ENCODE measurements at regions not wholly inside any gene's neighbourhood (a gene's known extent, or its start where the extent isn't known, plus 50 kb on each side); places are given as distances from the start of the nearest gene placed in this dataset.
"Not testable (repeated sequence)": the region's sequence is repeated elsewhere in the genome, so short reads cannot be mapped to it uniquely, and the experiment has no call there.

- TF ChIP-seq ZNF17 (CRISPR knock-in tag; IDR thresholded peaks at IDR 0.05) (no peak), HMGXB4 (CRISPR knock-in tag; IDR thresholded peaks at IDR 0.05; ENCODE audit: borderline replicate concordance in 1 of 2, low read depth in 1 of 2) (no peak), ZNF7 (CRISPR knock-in tag; IDR thresholded peaks at IDR 0.05) (no peak), KAT8 (CRISPR knock-in tag; IDR thresholded peaks at IDR 0.05) (no peak), ZNF784 (CRISPR knock-in tag; IDR thresholded peaks at IDR 0.05; ENCODE audit: borderline replicate concordance) (no peak), PRDM4 (CRISPR knock-in tag; IDR thresholded peaks at IDR 0.05; ENCODE audit: borderline replicate concordance) (no peak)
Observed at GRCh38 chr14:98223106-98223505, 1048.9 kb downstream of the BCL11B start (continued).

- H4K20me1 ChIP-seq (ENCODE audit: insufficient read depth, low read length); H3K27me3 ChIP-seq (ENCODE audit: control insufficient read depth in 1 of 2, insufficient read depth in 2 of 2, low read length in 2 of 2); CTCF ChIA-PET (ENCODE audit: low intra/inter-chr PET ratio, low total read pairs); H3K36me3 ChIP-seq (replicated peaks in 1 of 2; ENCODE audit: control insufficient read depth in 1 of 2, insufficient read depth in 2 of 2, low read length in 2 of 2); POLR2A ChIA-PET; ATAC-seq; in situ Hi-C loops (cut with HindIII; ENCODE audit: extremely low pct_ligation_motif_present, low pct_unique_long_range_greater_than_20kb); BruUV-seq (replicated peaks); H3K27ac ChIP-seq (ENCODE audit: extremely low read length, insufficient read depth, low read length); H2AFZ ChIP-seq (ENCODE audit: low read length); intact Hi-C loops (cut with micrococcal nuclease; ENCODE audit: unreplicated experiment); H3K79me2 ChIP-seq (ENCODE audit: insufficient read depth, low read length); H3K4me2 ChIP-seq (ENCODE audit: low read depth, low read length); H3K4me1 ChIP-seq (ENCODE audit: insufficient read depth, low read length); DNase-seq (ENCODE audit: low spot score); H3K4me3 ChIP-seq (replicated peaks in 1 of 3; ENCODE audit: insufficient read depth in 1 of 3, low read depth in 2 of 3, low read length in 3 of 3); H3K9ac ChIP-seq (ENCODE audit: insufficient read depth, low read depth, low read length); FAIRE-seq: not testable (repeated sequence)
- peaks cover 16% of the 10 kb centered on the region for H3K9me3 ChIP-seq (ENCODE audit: low read length)
- 5% methylated on average over 4 of the region's 4 CpGs for WGBS (ENCODE audit: low lambda C conversion rate)
Observed at GRCh38 chr14:98223710-98224109, 1048.3 kb downstream of the BCL11B start.

Measured in HepG2 (cell line).